Tibial artery (tissue), 4 donors: ENCODE measurements at regions not wholly inside any gene's neighbourhood (a gene's known extent, or its start where the extent isn't known, plus 50 kb on each side); places are given as distances from the start of the nearest gene placed in this dataset.
"Not testable (repeated sequence)": the region's sequence is repeated elsewhere in the genome, so short reads cannot be mapped to it uniquely, and the experiment has no call there.

ENCODE experiments used
- DNase-seq, 2 donors: peaks; one replicate each; pipeline ENCODE4 v3.0.0-alpha.2; 2019
- H3K27ac ChIP-seq, 2 donors: fragments of 200-600 bp; sonication (generic) in 1 of 2; 1 replicate in 1 of 2; 2 replicates in 1 of 2; pipeline ENCODE4 v1.5.1; 2018 to 2019; ENCODE audit warnings: mild to moderate bottlenecking in 1 of 2
- H3K27me3 ChIP-seq, 2 donors: fragments of 200-600 bp; sonication (generic) in 1 of 2; one replicate each; pipeline versions ENCODE4 v1.5.1 to v1.6.0; 2016 to 2019
- H3K36me3 ChIP-seq, 3 donors: fragments of 200-600 bp; sonication (generic) in 2 of 3; one replicate each; pipeline ENCODE4 v1.5.1; 2016 to 2019; ENCODE audit warnings: mild to moderate bottlenecking in 2 of 3
- H3K4me1 ChIP-seq, 4 donors: fragments of 200-600 bp; sonication (generic) in 2 of 4; 1 replicate in 3 of 4; 2 replicates in 1 of 4; pipeline ENCODE4 v1.5.1; 2016 to 2019
- H3K4me3 ChIP-seq, 2 donors: fragments of 200-600 bp; sonication (generic) in 1 of 2; 1 replicate in 1 of 2; 2 replicates in 1 of 2; pipeline ENCODE4 v1.5.1; 2018 to 2019; ENCODE audit warnings: mild to moderate bottlenecking in 2 of 2
- H3K9me3 ChIP-seq, 3 donors: fragments of 200-600 bp; sonication (generic) in 1 of 3; one replicate each; pipeline ENCODE4 v1.5.1; 2016 to 2019
- CTCF ChIP-seq, 2 experiments: fragments of 200-600 bp in 1 of 2; fragments of 450-650 bp in 1 of 2; IDR thresholded peaks; one replicate each; pipeline ENCODE4 v1.5.1; 2017 to 2019; ENCODE audit warnings: antibody characterized with exemption in 2 of 2, mild to moderate bottlenecking in 1 of 2, moderate library complexity in 1 of 2
- intact Hi-C: fragments of 100-400 bp; cut with DNase I; formaldehyde crosslinking; loops from one replicate; pipeline ENCODE4 v1.15.0; 2023; ENCODE audit warnings: low total_unique reads

- no peak overlapping the region for H3K27ac ChIP-seq
- no peak overlapping the region for H3K4me3 ChIP-seq
- no peaks in the 10 kb centered on the region for H3K4me1 ChIP-seq
- intact Hi-C loops, result no loop called here
- no peak for TF ChIP-seq CTCF (IDR thresholded peaks at IDR 0.05)
- no peaks in the 10 kb centered on the region for H3K27me3 ChIP-seq
- no peaks in the 10 kb centered on the region for H3K36me3 ChIP-seq
- no peaks in the 10 kb centered on the region for H3K9me3 ChIP-seq
- no peak for DNase-seq
These were observed 213.1 kb downstream of the FGFR2 start for GRCh38 chr10:121385136-121385535.

- H3K36me3 ChIP-seq, result no peaks in the 10 kb centered on the region
- H3K27me3 ChIP-seq, result peaks cover 0 to 2% of the 10 kb centered on the region in 2 donors
- no peak overlapping the region for H3K4me3 ChIP-seq
- H3K4me1 ChIP-seq, result peaks cover 0 to 5% (median 0%) of the 10 kb centered on the region in 4 donors
- no peaks in the 10 kb centered on the region for H3K9me3 ChIP-seq
- intact Hi-C loops, result no loop called here
- no peak for DNase-seq
- no peak overlapping the region for H3K27ac ChIP-seq
- no peak for TF ChIP-seq CTCF (IDR thresholded peaks at IDR 0.05)
These were observed 205.6 kb downstream of the FGFR2 start for GRCh38 chr10:121392657-121393056.

GRCh38 chr10:121393522-121393921 lies 204.7 kb downstream of the FGFR2 start:
- TF ChIP-seq CTCF (IDR thresholded peaks at IDR 0.05), result no peak
- Histone ChIP-seq H3K4me3 (no peak overlapping the region), H3K9me3 (no peaks in the 10 kb centered on the region), H3K36me3 (no peaks in the 10 kb centered on the region), H3K4me1 (peaks cover 0 to 5% (median 0%) of the 10 kb centered on the region in 4 donors), H3K27me3 (peaks cover 0 to 2% of the 10 kb centered on the region in 2 donors), H3K27ac (no peak overlapping the region)
- no peak for DNase-seq
- intact Hi-C loops, result no loop called here

- DNase-seq, H3K9me3 ChIP-seq, H3K4me3 ChIP-seq, H3K36me3 ChIP-seq, H3K27ac ChIP-seq, H3K4me1 ChIP-seq, H3K27me3 ChIP-seq, intact Hi-C loops: not testable (repeated sequence)
These were observed 197.7 kb downstream of the FGFR2 start for GRCh38 chr10:121400507-121400906.

- H3K36me3 ChIP-seq, result no peaks in the 10 kb centered on the region
- no peak for TF ChIP-seq CTCF (IDR thresholded peaks at IDR 0.05)
- DNase-seq, result no peak
- no peaks in the 10 kb centered on the region for H3K9me3 ChIP-seq
- H3K27me3 ChIP-seq, result no peaks in the 10 kb centered on the region
- H3K27ac ChIP-seq, result no peak overlapping the region
- no peak overlapping the region for H3K4me3 ChIP-seq
- intact Hi-C loops, result no loop called here
- H3K4me1 ChIP-seq, result no peaks in the 10 kb centered on the region
These were observed 194.7 kb downstream of the FGFR2 start for GRCh38 chr10:121403527-121403926.

GRCh38 chr10:121404611-121405010 lies 193.6 kb downstream of the FGFR2 start:
- no peak for DNase-seq
- H3K4me3 ChIP-seq, result no peak overlapping the region
- H3K27me3 ChIP-seq, result no peaks in the 10 kb centered on the region
- no peak overlapping the region for H3K27ac ChIP-seq
- H3K9me3 ChIP-seq, result no peaks in the 10 kb centered on the region
- intact Hi-C loops, result no loop called here
- H3K4me1 ChIP-seq, result no peaks in the 10 kb centered on the region
- no peaks in the 10 kb centered on the region for H3K36me3 ChIP-seq
- no peak for TF ChIP-seq CTCF (IDR thresholded peaks at IDR 0.05)
